Right lobe of liver (tissue), 4 donors: ENCODE measurements at regions not wholly inside any gene's neighbourhood (a gene's known extent, or its start where the extent isn't known, plus 50 kb on each side); places are given as distances from the start of the nearest gene placed in this dataset.

Experiments
- CTCF ChIP-seq, 4 donors: fragments of 200-600 bp in 3 of 4; fragments of 450-650 bp in 1 of 4; IDR thresholded peaks; one replicate each; pipeline versions ENCODE4 v1.5.1 to v1.8.0; 2016 to 2022; ENCODE audit warnings: antibody characterized with exemption in 4 of 4, mild to moderate bottlenecking in 2 of 4
- POLR2A ChIP-seq: fragments of 450-650 bp; IDR thresholded peaks from one replicate; pipeline ENCODE4 v1.6.1; 2017; ENCODE audit warnings: antibody characterized with exemption, mild to moderate bottlenecking
- donor health status: DM: no; HTN: no; CAD: no.
- donor health status: DM: no; HTN: no; CAD: no.
- donor health status: DM: no; HTN: yes; CAD: no.

- TF ChIP-seq CTCF (IDR thresholded peaks at IDR 0.05) (no peak), POLR2A (no peak)
Measured at GRCh38 chr16:17940584-17941364, 395.8 kb downstream of the NPIPA8 start.
